ENCODE measurements at regions not wholly inside any gene's neighbourhood (a gene's known extent, or its start where the extent isn't known, plus 50 kb on each side); places are given as distances from the start of the nearest gene placed in this dataset.

- Histone ChIP-seq H3K36me3 (no peaks in the 10 kb centered on the region), H3K4me3 (no peak overlapping the region), H3K4me1 (peaks cover 0 to 14% (median 12%) of the 10 kb centered on the region in 4 donors), H3K27ac (no peak overlapping the region), H3K27me3 (no peaks in the 10 kb centered on the region), H3K9me3 (no peaks in the 10 kb centered on the region)
- intact Hi-C loops (cut with DNase I) = no loop called here
- DNase-seq = peak; percentile 11
- TF ChIP-seq EP300 (IDR thresholded peaks at IDR 0.05) (no peak), POLR2A (IDR thresholded peaks at IDR 0.05) (no peak), POLR2AphosphoS5 (IDR thresholded peaks at IDR 0.05) (no peak), CTCF (IDR thresholded peaks at IDR 0.05) (no peak)
- WGBS, 2 donors = 89 to 96% methylated on average over 6 of the region's 6 CpGs
These were observed 226.2 kb downstream of the RHOU start for GRCh38 chr1:228961511-228961910.

GRCh38 chr1:228963795-228964177 is 228.5 kb downstream of the RHOU start:
- Histone ChIP-seq H3K27me3 (no peaks in the 10 kb centered on the region), H3K4me1 (peaks cover 0 to 14% (median 12%) of the 10 kb centered on the region in 4 donors), H3K36me3 (no peaks in the 10 kb centered on the region), H3K4me3 (no peak overlapping the region), H3K9me3 (no peaks in the 10 kb centered on the region), H3K27ac (peak overlapping the region; percentile 43 to 67 (median 55))
- peak; percentile 66 for DNase-seq
- intact Hi-C loops (cut with DNase I) = no loop called here
- no peak for TF ChIP-seq POLR2AphosphoS5 (IDR thresholded peaks at IDR 0.05)
- no peak for TF ChIP-seq POLR2A (IDR thresholded peaks at IDR 0.05)
- TF ChIP-seq EP300 (IDR thresholded peaks at IDR 0.05) = no peak
- 67 to 73% methylated on average over 2 of the region's 2 CpGs for WGBS, 2 donors

- Histone ChIP-seq H3K4me3 (no peak overlapping the region), H3K27ac (peak overlapping the region; percentile 43 to 67 (median 55)), H3K4me1 (peaks cover 0 to 14% (median 12%) of the 10 kb centered on the region in 4 donors), H3K36me3 (no peaks in the 10 kb centered on the region), H3K27me3 (no peaks in the 10 kb centered on the region), H3K9me3 (no peaks in the 10 kb centered on the region)
- intact Hi-C loops (cut with DNase I) = no loop called here
- TF ChIP-seq POLR2AphosphoS5 (IDR thresholded peaks at IDR 0.05) = peak in 1 of 4 donors; percentile 11
- TF ChIP-seq EP300 (IDR thresholded peaks at IDR 0.05) = no peak
- peak; percentile 87 for DNase-seq
- 73 to 78% methylated on average over 12 of the region's 12 CpGs for whole genome bisulfite sequencing, 2 donors
These were observed 229.2 kb downstream of the RHOU start for GRCh38 chr1:228964178-228965089.

- intact Hi-C loops (cut with DNase I) = no loop called here
- TF ChIP-seq POLR2A (IDR thresholded peaks at IDR 0.05) (no peak), POLR2AphosphoS5 (IDR thresholded peaks at IDR 0.05) (no peak), CTCF (IDR thresholded peaks at IDR 0.05) (no peak), EP300 (IDR thresholded peaks at IDR 0.05) (no peak)
- 93 to 96% methylated on average over 15 of the region's 15 CpGs for WGBS, 2 donors
These were observed 233.8 kb downstream of the RHOU start for GRCh38 chr1:228968891-228969606.

GRCh38 chr1:228969953-228970800 is 234.9 kb downstream of the RHOU start:
- no peak overlapping the region for H3K4me3 ChIP-seq
- H3K27me3 ChIP-seq = no peaks in the 10 kb centered on the region
- TF ChIP-seq EP300 (IDR thresholded peaks at IDR 0.05) (no peak), CTCF (IDR thresholded peaks at IDR 0.05) (no peak), POLR2A (IDR thresholded peaks at IDR 0.05) (no peak), POLR2AphosphoS5 (IDR thresholded peaks at IDR 0.05) (no peak)
- no peaks in the 10 kb centered on the region for H3K36me3 ChIP-seq
- H3K27ac ChIP-seq = no peak overlapping the region
- no peaks in the 10 kb centered on the region for H3K4me1 ChIP-seq
- no peaks in the 10 kb centered on the region for H3K9me3 ChIP-seq
- WGBS, 2 donors = 96% methylated on average over 11 of the region's 11 CpGs
- DNase-seq = no peak
- intact Hi-C loops (cut with DNase I) = no loop called here

More at GRCh38 chr1:228968891-228969606, 233.8 kb downstream of the RHOU start:
- Histone ChIP-seq H3K9me3 (no peaks in the 10 kb centered on the region), H3K4me1 (peaks cover 0 to 11% (median 7%) of the 10 kb centered on the region in 4 donors), H3K27ac (no peak overlapping the region), H3K36me3 (no peaks in the 10 kb centered on the region), H3K4me3 (no peak overlapping the region), H3K27me3 (no peaks in the 10 kb centered on the region)
- DNase-seq = no peak

Data from sigmoid colon (tissue), 6 donors.